NCI-H524 treated with DMSO at 0.1 percent for 48 hours (cell line): ENCODE measurements at regions not wholly inside any gene's neighbourhood (a gene's known extent, or its start where the extent isn't known, plus 50 kb on each side); places are given as distances from the start of the nearest gene placed in this dataset.
"Not testable (repeated sequence)": the region's sequence is repeated elsewhere in the genome, so short reads cannot be mapped to it uniquely, and the experiment has no call there.

Source experiments
- DNase-seq: peaks from one replicate; lab custom pipeline; 2025; lab: John Stamatoyannopoulos, UW

- DNase-seq = no peak
Measured at GRCh38 chr10:64023926-64024470, 502.8 kb downstream of the REEP3 start.

- DNase-seq = no peak
Measured at GRCh38 chr10:64033711-64034110, 512.5 kb downstream of the REEP3 start.

GRCh38 chr10:64036321-64036930, 515.2 kb downstream of the REEP3 start:
- no peak for DNase-seq

GRCh38 chr10:64037071-64037661, 516.0 kb downstream of the REEP3 start:
- no peak for DNase-seq

GRCh38 chr10:64038107-64038506, 516.9 kb downstream of the REEP3 start:
- no peak for DNase-seq

GRCh38 chr10:64039198-64039597, 518.0 kb downstream of the REEP3 start:
- no peak for DNase-seq

GRCh38 chr10:64040781-64041180, 519.6 kb downstream of the REEP3 start:
- DNase-seq = no peak

GRCh38 chr10:64041185-64041988, 520.2 kb downstream of the REEP3 start:
- DNase-seq = no peak

GRCh38 chr10:64041989-64042490, 520.8 kb downstream of the REEP3 start:
- DNase-seq = no peak

GRCh38 chr10:64044098-64044497, 522.9 kb downstream of the REEP3 start:
- no peak for DNase-seq

GRCh38 chr10:64044957-64045632, 523.9 kb downstream of the REEP3 start:
- not testable (repeated sequence) for DNase-seq

GRCh38 chr10:64054392-64054791, 533.2 kb downstream of the REEP3 start:
- DNase-seq = no peak

- DNase-seq = no peak
Measured at GRCh38 chr10:64059884-64060283, 538.7 kb downstream of the REEP3 start.

- DNase-seq = no peak
Measured at GRCh38 chr10:64060389-64060788, 539.2 kb downstream of the REEP3 start.

- DNase-seq = no peak
Measured at GRCh38 chr10:64062793-64063192, 541.6 kb downstream of the REEP3 start.

- DNase-seq = no peak
Measured at GRCh38 chr10:64067009-64067606, 545.9 kb downstream of the REEP3 start.

- no peak for DNase-seq
Measured at GRCh38 chr10:64067859-64068258, 546.7 kb downstream of the REEP3 start.

- DNase-seq = no peak
Measured at GRCh38 chr10:64070241-64070640, 549.0 kb downstream of the REEP3 start.

GRCh38 chr10:64071218-64071617, 550.0 kb downstream of the REEP3 start:
- no peak for DNase-seq

GRCh38 chr10:64075604-64076003, 554.4 kb downstream of the REEP3 start:
- DNase-seq = no peak

- no peak for DNase-seq
Measured at GRCh38 chr10:64076322-64076940, 555.2 kb downstream of the REEP3 start.
